ENCODE measurements at regions not wholly inside any gene's neighbourhood (a gene's known extent, or its start where the extent isn't known, plus 50 kb on each side); places are given as distances from the start of the nearest gene placed in this dataset.

DNA sequence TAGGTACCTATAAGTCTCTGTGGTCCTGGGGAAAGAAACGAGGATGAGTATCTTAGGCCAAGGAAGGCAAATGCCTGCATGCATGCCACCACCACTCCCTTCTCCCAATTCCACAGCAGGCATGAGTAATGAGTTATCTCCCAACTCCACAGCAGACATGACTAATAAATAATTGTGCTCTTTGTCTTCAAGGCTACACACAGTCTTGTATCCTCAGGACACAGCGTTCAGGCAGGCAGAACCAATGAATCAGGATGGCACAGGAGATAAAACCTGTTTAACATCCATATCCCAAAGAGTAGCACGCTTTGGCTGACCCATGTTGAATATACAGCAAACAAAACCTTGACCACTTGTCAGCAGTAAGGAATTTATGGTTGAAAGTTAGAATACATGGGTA, 229.7 kb upstream of the NFE2L3 start:
- Histone ChIP-seq H3K4me2 (no peak overlapping the region), H3K4me1 (replicated peaks; ENCODE audit: insufficient read depth) (no peaks in the 10 kb centered on the region), H3K9me2 (ENCODE audit: insufficient read depth) (no peaks in the 10 kb centered on the region), H3K79me2 (ENCODE audit: low read depth) (no peaks in the 10 kb centered on the region), H3K27ac (no peak overlapping the region), H3K27me3 (ENCODE audit: insufficient read depth, low read depth) (peaks cover 2% of the 10 kb centered on the region; the same call in 1 of the 2 replicates), H3K4me3 (no peak overlapping the region), H2AFZ (no peak overlapping the region), H3F3A (ENCODE audit: insufficient read depth, low read depth) (no peaks in the 10 kb centered on the region), H4K20me1 (ENCODE audit: insufficient read depth) (no peaks in the 10 kb centered on the region), H3K9me3 (ENCODE audit: insufficient read depth, low read depth) (peaks cover 3% of the 10 kb centered on the region; the same call in 1 of the 2 replicates), H3K36me3 (ENCODE audit: low read depth) (no peaks in the 10 kb centered on the region)
- peak in 1 of 2 experiments; percentile 65 for DNase-seq
- intact Hi-C loops (cut with micrococcal nuclease; ENCODE audit: unreplicated experiment) = no loop called here
- POLR2A ChIA-PET (ENCODE audit: unreplicated experiment) = no interaction called here
- TF ChIP-seq EZH2 (IDR thresholded peaks at IDR 0.05; ENCODE audit: low read depth) = no peak
- TF ChIP-seq, protein P1, sequence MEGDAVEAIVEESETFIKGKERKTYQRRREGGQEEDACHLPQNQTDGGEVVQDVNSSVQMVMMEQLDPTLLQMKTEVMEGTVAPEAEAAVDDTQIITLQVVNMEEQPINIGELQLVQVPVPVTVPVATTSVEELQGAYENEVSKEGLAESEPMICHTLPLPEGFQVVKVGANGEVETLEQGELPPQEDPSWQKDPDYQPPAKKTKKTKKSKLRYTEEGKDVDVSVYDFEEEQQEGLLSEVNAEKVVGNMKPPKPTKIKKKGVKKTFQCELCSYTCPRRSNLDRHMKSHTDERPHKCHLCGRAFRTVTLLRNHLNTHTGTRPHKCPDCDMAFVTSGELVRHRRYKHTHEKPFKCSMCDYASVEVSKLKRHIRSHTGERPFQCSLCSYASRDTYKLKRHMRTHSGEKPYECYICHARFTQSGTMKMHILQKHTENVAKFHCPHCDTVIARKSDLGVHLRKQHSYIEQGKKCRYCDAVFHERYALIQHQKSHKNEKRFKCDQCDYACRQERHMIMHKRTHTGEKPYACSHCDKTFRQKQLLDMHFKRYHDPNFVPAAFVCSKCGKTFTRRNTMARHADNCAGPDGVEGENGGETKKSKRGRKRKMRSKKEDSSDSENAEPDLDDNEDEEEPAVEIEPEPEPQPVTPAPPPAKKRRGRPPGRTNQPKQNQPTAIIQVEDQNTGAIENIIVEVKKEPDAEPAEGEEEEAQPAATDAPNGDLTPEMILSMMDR (conservative IDR thresholded peaks at IDR 0.05) = no peak
- CTCF ChIA-PET = no interaction called here
- BruUV-seq (replicated peaks) = no TSS peak

- no TSS peak for BruUV-seq (replicated peaks)
Measured at GRCh38 chr7:25923741-25924460, 228.1 kb upstream of the NFE2L3 start.

DNA sequence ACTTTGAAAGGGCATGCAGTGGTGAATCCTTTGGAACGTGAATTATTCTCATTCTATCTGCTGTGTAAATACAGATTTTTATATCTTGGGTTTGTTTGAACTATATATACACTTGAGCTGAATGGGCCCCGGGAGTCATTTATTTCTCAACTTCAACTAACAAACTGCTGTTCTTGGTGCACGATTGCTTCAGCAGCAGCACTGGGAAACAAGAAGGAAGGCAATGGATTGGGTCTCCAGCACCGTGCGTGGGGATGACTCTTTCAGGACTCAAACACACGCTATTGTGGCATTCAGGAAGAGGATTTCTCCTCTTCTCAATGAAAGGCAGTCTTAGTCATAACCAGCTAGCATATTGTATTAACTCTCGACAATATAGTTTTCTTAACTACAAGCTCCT, 226.0 kb upstream of the NFE2L3 start:
- no peaks in the 10 kb centered on the region for H3K4me1 ChIP-seq (replicated peaks; ENCODE audit: insufficient read depth)
- POLR2A ChIA-PET (ENCODE audit: unreplicated experiment) = no interaction called here
- H3K4me2 ChIP-seq = no peak overlapping the region
- CTCF ChIA-PET = no interaction called here
- intact Hi-C loops (cut with micrococcal nuclease; ENCODE audit: unreplicated experiment) = no loop called here
- no peak overlapping the region for H3K4me3 ChIP-seq
- DNase-seq = no peak
- peaks cover 9% of the 10 kb centered on the region; the same call in 1 of the 2 replicates for H3K9me3 ChIP-seq (ENCODE audit: insufficient read depth, low read depth)
- BruUV-seq (replicated peaks) = no TSS peak
- no peaks in the 10 kb centered on the region for H3K79me2 ChIP-seq (ENCODE audit: low read depth)
- H3K27me3 ChIP-seq (ENCODE audit: insufficient read depth, low read depth) = peaks cover 37% of the 10 kb centered on the region
- no peaks in the 10 kb centered on the region for H3F3A ChIP-seq (ENCODE audit: insufficient read depth, low read depth)
- no peak overlapping the region for H3K27ac ChIP-seq
- H3K36me3 ChIP-seq (ENCODE audit: low read depth) = no peaks in the 10 kb centered on the region
- no peaks in the 10 kb centered on the region for H4K20me1 ChIP-seq (ENCODE audit: insufficient read depth)
- H3K9me2 ChIP-seq (ENCODE audit: insufficient read depth) = no peaks in the 10 kb centered on the region
- no peak overlapping the region for H2AFZ ChIP-seq
- TF ChIP-seq, protein P1 (conservative IDR thresholded peaks at IDR 0.05) = no peak
- no peak for TF ChIP-seq EZH2 (IDR thresholded peaks at IDR 0.05; ENCODE audit: low read depth)

More at GRCh38 chr7:25923741-25924460, 228.1 kb upstream of the NFE2L3 start:
- TF ChIP-seq, protein P1 (conservative IDR thresholded peaks at IDR 0.05) = no peak
- TF ChIP-seq EZH2 (IDR thresholded peaks at IDR 0.05; ENCODE audit: low read depth) = no peak
- no peaks in the 10 kb centered on the region for H3K9me2 ChIP-seq (ENCODE audit: insufficient read depth)
- no peak for DNase-seq
- ChIA-PET POLR2A (ENCODE audit: unreplicated experiment) (no interaction called here), CTCF (no interaction called here)
- no peak overlapping the region for H3K27ac ChIP-seq
- peaks cover 8% of the 10 kb centered on the region; the same call in 1 of the 2 replicates for H3K9me3 ChIP-seq (ENCODE audit: insufficient read depth, low read depth)
- H3K79me2 ChIP-seq (ENCODE audit: low read depth) = no peaks in the 10 kb centered on the region
- H2AFZ ChIP-seq = no peak overlapping the region
- H3K4me2 ChIP-seq = no peak overlapping the region
- H4K20me1 ChIP-seq (ENCODE audit: insufficient read depth) = no peaks in the 10 kb centered on the region
- no peaks in the 10 kb centered on the region for H3K4me1 ChIP-seq (replicated peaks; ENCODE audit: insufficient read depth)
- no peaks in the 10 kb centered on the region for H3K36me3 ChIP-seq (ENCODE audit: low read depth)
- H3F3A ChIP-seq (ENCODE audit: insufficient read depth, low read depth) = no peaks in the 10 kb centered on the region
- peaks cover 16% of the 10 kb centered on the region; the same call in 1 of the 2 replicates for H3K27me3 ChIP-seq (ENCODE audit: insufficient read depth, low read depth)
- no peak overlapping the region for H3K4me3 ChIP-seq
- intact Hi-C loops (cut with micrococcal nuclease; ENCODE audit: unreplicated experiment) = no loop called here
